Embryonic facial prominence (tissue), 1 donor: ENCODE measurements at regions not wholly inside any gene's neighbourhood (a gene's known extent, or its start where the extent isn't known, plus 50 kb on each side); places are given as distances from the start of the nearest gene placed in this dataset.

Experiments used
- DNase-seq: peaks from one replicate; pipeline ENCODE4 v3.0.0-alpha.2; 2016; ENCODE audit errors: extremely low spot score

- no peak for DNase-seq
These were observed 224.4 kb upstream of the GALNT17 start for GRCh38 chr7:70907259-70908247.

- DNase-seq: no peak
These were observed 218.0 kb upstream of the GALNT17 start for GRCh38 chr7:70913924-70914323.

- DNase-seq: no peak
These were observed 216.9 kb upstream of the GALNT17 start for GRCh38 chr7:70915067-70915466.

GRCh38 chr7:70919481-70920073 is 212.4 kb upstream of the GALNT17 start:
- DNase-seq: no peak

- no peak for DNase-seq
These were observed 211.1 kb upstream of the GALNT17 start for GRCh38 chr7:70920876-70921275.

- no peak for DNase-seq
These were observed 208.6 kb upstream of the GALNT17 start for GRCh38 chr7:70923181-70923845.

GRCh38 chr7:70925411-70926115 is 206.4 kb upstream of the GALNT17 start:
- DNase-seq: no peak

GRCh38 chr7:70926666-70927065 is 205.3 kb upstream of the GALNT17 start:
- no peak for DNase-seq

GRCh38 chr7:70935311-70935710 is 196.6 kb upstream of the GALNT17 start:
- no peak for DNase-seq

GRCh38 chr7:70935854-70936253 is 196.1 kb upstream of the GALNT17 start:
- DNase-seq: no peak

GRCh38 chr7:70937424-70937823 is 194.5 kb upstream of the GALNT17 start:
- DNase-seq: no peak

GRCh38 chr7:70940597-70940996 is 191.3 kb upstream of the GALNT17 start:
- no peak for DNase-seq

GRCh38 chr7:70942791-70943190 is 189.2 kb upstream of the GALNT17 start:
- no peak for DNase-seq

GRCh38 chr7:70944516-70944915 is 187.4 kb upstream of the GALNT17 start:
- no peak for DNase-seq

GRCh38 chr7:70947181-70947580 is 184.8 kb upstream of the GALNT17 start:
- no peak for DNase-seq

- no peak for DNase-seq
These were observed 182.1 kb upstream of the GALNT17 start for GRCh38 chr7:70949862-70950261.

- DNase-seq: no peak
These were observed 180.5 kb upstream of the GALNT17 start for GRCh38 chr7:70951271-70951962.

- no peak for DNase-seq
These were observed 179.6 kb upstream of the GALNT17 start for GRCh38 chr7:70952311-70952710.

- DNase-seq: no peak
These were observed 178.6 kb upstream of the GALNT17 start for GRCh38 chr7:70953331-70953741.

- no peak for DNase-seq
These were observed 178.1 kb upstream of the GALNT17 start for GRCh38 chr7:70953796-70954195.

GRCh38 chr7:70972693-70973092 is 159.3 kb upstream of the GALNT17 start:
- DNase-seq: no peak
